ENCODE measurements at regions not wholly inside any gene's neighbourhood (a gene's known extent, or its start where the extent isn't known, plus 50 kb on each side); places are given as distances from the start of the nearest gene placed in this dataset.

- TF ChIP-seq CTCF (IDR thresholded peaks at IDR 0.05) (no peak), POLR2A (IDR thresholded peaks at IDR 0.05) (no peak)
Observed at GRCh38 chr21:19785941-19786340, 1212.3 kb upstream of the NCAM2 start.
